Stimulated activated CD4-positive, alpha-beta T cell treated with anti-CD3 and anti-CD28 coated beads, Interleukin-1b, Interleukin-23, amount 100 ng/mL, for 24 hours (primary cell): ENCODE measurements at regions not wholly inside any gene's neighbourhood (a gene's known extent, or its start where the extent isn't known, plus 50 kb on each side); places are given as distances from the start of the nearest gene placed in this dataset.

Experiments
- DNase-seq, 4 experiments: peaks; one replicate each; pipeline ENCODE4 v3.0.0-alpha.2; 2020; ENCODE audit warnings: low read depth in 4 of 4, low spot score in 1 of 4

- no peak for DNase-seq
Measured at GRCh38 chr3:188088948-188089685, 64.8 kb upstream of the LPP start.

- no peak for DNase-seq
Measured at GRCh38 chr3:188090620-188091309, 63.2 kb upstream of the LPP start.

GRCh38 chr3:188091746-188092145 is 62.2 kb upstream of the LPP start:
- no peak for DNase-seq

GRCh38 chr3:188092648-188093047 is 61.3 kb upstream of the LPP start:
- DNase-seq: peak in 2 of 4 experiments; percentile 30 to 40

- DNase-seq: no peak
Measured at GRCh38 chr3:188095431-188095830, 58.5 kb upstream of the LPP start.

- no peak for DNase-seq
Measured at GRCh38 chr3:188097791-188098190, 56.2 kb upstream of the LPP start.

GRCh38 chr3:188099907-188100306 is 54.0 kb upstream of the LPP start:
- no peak for DNase-seq

- DNase-seq: no peak
Measured at GRCh38 chr3:188102861-188103547, 51.0 kb upstream of the LPP start.

- DNase-seq: no peak
Measured at GRCh38 chr3:188104050-188104449, 49.9 kb upstream of the LPP start.
